Large intestine (tissue), 3 donors: ENCODE measurements at regions not wholly inside any gene's neighbourhood (a gene's known extent, or its start where the extent isn't known, plus 50 kb on each side); places are given as distances from the start of the nearest gene placed in this dataset.

Source experiments
- DNase-seq, 2 donors: peaks; one replicate each; pipeline versions ENCODE4 v3.0.0 to v3.0.0-alpha.2; 2013
- H3K27ac ChIP-seq: one replicate; pipeline ENCODE4 v1.5.1; 2013; ENCODE audit warnings: low read length
- H3K27me3 ChIP-seq: 2 replicates; pipeline ENCODE4 v1.6.1; 2013; ENCODE audit warnings: low read length; ENCODE audit not compliant: control insufficient read depth, insufficient read depth
- H3K36me3 ChIP-seq: 2 replicates; pipeline ENCODE4 v1.6.1; 2013; ENCODE audit warnings: low read length; ENCODE audit not compliant: control insufficient read depth, insufficient read depth
- H3K4me1 ChIP-seq: one replicate; pipeline ENCODE4 v1.6.1; 2013; ENCODE audit warnings: low read length; ENCODE audit not compliant: control insufficient read depth, insufficient read depth
- H3K4me3 ChIP-seq: one replicate; pipeline ENCODE4 v1.5.1; 2013; ENCODE audit warnings: low read length
- H3K9me3 ChIP-seq: one replicate; pipeline ENCODE4 v1.6.1; 2013; ENCODE audit warnings: mild to moderate bottlenecking, low read depth, low read length, moderate library complexity; ENCODE audit not compliant: control insufficient read depth
- WGBS: methylation state at CpG from one replicate; pipeline ENCODE4 v1.1.5; 2013; ENCODE audit warnings: low lambda C conversion rate; ENCODE audit not compliant: insufficient coverage; 5-methylcytosine and 5-hydroxymethylcytosine counted together

DNA sequence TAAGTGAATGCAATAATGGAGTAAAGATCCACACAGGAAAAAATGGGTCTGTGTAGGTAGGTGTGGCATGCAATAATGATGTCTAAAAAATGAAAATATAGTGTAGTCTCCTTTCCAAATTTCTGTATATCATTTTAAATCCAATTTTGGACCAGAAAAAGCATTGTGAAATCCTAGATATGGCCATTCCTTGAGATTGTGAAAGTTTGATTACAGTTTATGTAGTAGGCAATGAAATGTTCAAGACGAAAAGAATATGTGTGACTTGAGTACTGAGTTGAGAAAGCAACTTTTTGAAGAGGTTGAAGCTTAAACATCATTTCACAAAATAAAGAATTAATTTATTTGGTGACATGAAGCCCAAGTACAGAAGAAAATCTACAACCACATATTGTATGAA is 698.7 kb downstream of the EPHA3 start:
- no peaks in the 10 kb centered on the region for H3K9me3 ChIP-seq
- WGBS, result no CpG with 5 or more reads among the region's 1 CpG
- no peak overlapping the region for H3K4me3 ChIP-seq
- no peak overlapping the region for H3K27ac ChIP-seq
- no peak for DNase-seq
- H3K4me1 ChIP-seq, result no peaks in the 10 kb centered on the region
- no peaks in the 10 kb centered on the region for H3K36me3 ChIP-seq
- H3K27me3 ChIP-seq, result no peaks in the 10 kb centered on the region

DNA sequence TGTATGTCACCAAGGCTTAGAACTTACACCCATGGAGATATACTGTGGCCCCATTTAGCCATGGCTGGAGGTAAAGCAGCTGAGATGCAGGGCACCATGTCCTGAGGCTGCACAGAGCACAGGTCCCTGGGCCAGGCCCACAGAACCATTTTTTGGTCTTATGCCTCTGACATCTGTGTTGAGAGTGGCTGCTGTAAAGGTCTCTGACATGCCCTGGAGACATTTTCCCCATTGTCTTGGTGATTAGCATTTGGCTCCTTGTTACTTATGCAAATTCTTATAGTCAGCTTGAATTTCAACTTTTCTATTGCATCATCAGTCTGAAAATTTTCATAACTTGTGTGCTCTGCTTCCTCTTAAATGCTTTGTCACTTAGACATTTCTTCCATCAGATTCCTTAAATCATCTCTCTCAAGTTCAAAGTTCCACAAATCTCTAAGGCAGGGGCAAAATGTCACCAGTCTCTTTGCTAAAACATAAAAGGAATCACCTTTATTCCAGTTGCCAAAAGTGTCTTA is 701.3 kb downstream of the EPHA3 start:
- Histone ChIP-seq H3K27me3 (no peaks in the 10 kb centered on the region), H3K36me3 (no peaks in the 10 kb centered on the region), H3K9me3 (no peaks in the 10 kb centered on the region), H3K4me1 (no peaks in the 10 kb centered on the region), H3K4me3 (no peak overlapping the region), H3K27ac (no peak overlapping the region)
- DNase-seq, result no peak

GRCh38 chr3:89813500-89813899 is 706.1 kb downstream of the EPHA3 start:
- Histone ChIP-seq H3K9me3 (peaks cover 4% of the 10 kb centered on the region), H3K36me3 (no peaks in the 10 kb centered on the region), H3K27ac (no peak overlapping the region), H3K4me3 (no peak overlapping the region), H3K4me1 (no peaks in the 10 kb centered on the region), H3K27me3 (no peaks in the 10 kb centered on the region)
- no CpG with 5 or more reads among the region's 1 CpG for WGBS
- DNase-seq, result no peak

DNA sequence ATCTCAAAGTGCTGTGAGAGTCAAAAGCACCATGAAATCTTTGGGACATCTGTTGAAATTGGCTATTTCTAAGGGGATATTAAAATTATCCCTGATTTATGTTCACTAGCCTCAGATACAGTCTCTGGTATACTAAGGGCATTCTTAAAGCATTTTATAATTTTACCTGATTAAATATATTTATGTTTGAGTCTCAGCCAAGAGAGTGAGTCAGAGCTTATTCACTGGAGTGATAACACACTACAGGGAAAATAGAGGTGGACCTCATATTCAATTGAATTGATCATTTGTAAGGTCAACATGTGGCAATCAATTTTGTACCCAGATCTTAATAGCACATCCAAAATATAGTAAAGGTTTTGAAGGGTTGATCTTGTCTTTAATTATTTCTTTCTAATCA is 733.6 kb downstream of the EPHA3 start:
- Histone ChIP-seq H3K27ac (no peak overlapping the region), H3K9me3 (no peaks in the 10 kb centered on the region), H3K36me3 (no peaks in the 10 kb centered on the region), H3K4me1 (no peaks in the 10 kb centered on the region), H3K27me3 (no peaks in the 10 kb centered on the region), H3K4me3 (no peak overlapping the region)
- DNase-seq, result no peak

DNA sequence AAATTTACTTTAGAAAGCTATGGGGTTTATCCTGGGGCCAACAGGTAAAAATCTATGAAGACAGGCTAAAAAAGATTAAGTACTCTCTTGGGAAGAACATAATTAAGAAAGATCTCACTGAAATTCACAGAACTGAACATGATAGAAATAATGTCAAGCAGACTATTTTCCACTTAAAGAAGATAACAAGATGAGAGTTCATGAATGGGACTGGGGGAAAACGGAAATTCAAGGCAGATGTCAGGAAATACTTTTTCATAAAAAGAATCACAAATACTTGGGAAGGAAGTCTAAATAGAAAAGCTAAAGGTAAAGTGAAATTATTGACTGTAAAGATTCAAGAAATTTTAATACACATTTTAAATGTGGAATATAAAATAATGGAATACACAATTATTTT is 737.6 kb downstream of the EPHA3 start:
- H3K9me3 ChIP-seq, result no peaks in the 10 kb centered on the region
- no peaks in the 10 kb centered on the region for H3K27me3 ChIP-seq
- WGBS, result 83% methylated on average over 1 of the region's 1 CpG
- H3K4me3 ChIP-seq, result no peak overlapping the region
- DNase-seq, result no peak
- no peaks in the 10 kb centered on the region for H3K4me1 ChIP-seq
- no peaks in the 10 kb centered on the region for H3K36me3 ChIP-seq
- no peak overlapping the region for H3K27ac ChIP-seq

DNA sequence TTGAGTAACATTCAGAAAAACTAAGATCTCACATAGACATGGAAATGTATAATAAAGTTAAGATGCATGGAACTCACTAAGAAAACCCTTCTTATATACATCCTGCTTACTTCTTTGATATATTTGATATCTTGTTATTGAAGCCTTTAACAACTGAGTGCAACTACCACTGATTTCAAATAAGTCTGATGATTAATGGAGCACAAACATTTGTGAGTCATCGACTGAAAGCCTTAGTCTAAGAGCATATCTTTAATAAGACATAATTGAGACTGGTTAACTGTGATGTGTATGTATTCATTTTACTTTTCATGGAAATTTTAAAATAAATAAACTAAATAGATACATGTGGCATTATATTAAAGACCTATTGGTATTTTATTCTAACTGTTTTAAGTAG is 740.5 kb downstream of the EPHA3 start:
- DNase-seq, result no peak
- Histone ChIP-seq H3K36me3 (no peaks in the 10 kb centered on the region), H3K4me1 (no peaks in the 10 kb centered on the region), H3K9me3 (no peaks in the 10 kb centered on the region), H3K4me3 (no peak overlapping the region), H3K27ac (no peak overlapping the region), H3K27me3 (no peaks in the 10 kb centered on the region)
- 100% methylated on average over 1 of the region's 1 CpG for WGBS

DNA sequence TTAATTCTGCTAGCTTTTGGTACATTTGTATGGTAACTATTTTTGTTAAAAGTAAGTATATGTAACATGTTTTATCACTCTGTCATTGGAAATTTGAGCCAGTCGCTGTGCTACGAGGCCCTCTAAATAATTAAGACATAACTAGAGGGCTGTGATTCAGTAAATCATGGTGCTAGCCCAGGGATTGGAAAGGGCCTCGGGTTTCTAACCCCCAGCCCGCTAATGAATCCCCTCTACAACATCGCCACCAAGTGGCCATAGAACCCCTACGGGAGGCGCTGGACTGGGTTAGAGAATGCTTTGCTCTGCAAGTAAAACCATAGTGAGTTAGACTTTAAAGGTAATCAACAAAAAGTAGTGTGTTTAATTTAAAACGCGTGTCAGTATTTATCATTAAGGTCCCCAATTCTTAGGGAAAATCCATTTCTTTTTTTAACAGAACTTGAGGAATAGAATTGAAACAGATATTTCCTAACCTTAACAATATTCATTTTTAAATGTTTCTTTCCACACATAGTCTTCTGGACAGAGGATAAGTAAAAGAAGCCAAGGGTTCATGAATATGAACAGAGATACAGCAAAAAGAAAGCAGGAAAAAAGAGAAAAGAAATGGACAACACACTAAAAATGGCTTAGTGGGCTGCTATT is 744.7 kb downstream of the EPHA3 start:
- no peak for DNase-seq
- Histone ChIP-seq H3K36me3 (no peaks in the 10 kb centered on the region), H3K27ac (no peak overlapping the region), H3K4me1 (no peaks in the 10 kb centered on the region), H3K27me3 (no peaks in the 10 kb centered on the region), H3K9me3 (no peaks in the 10 kb centered on the region), H3K4me3 (no peak overlapping the region)
- WGBS, result 60% methylated on average over 2 of the region's 9 CpGs

DNA sequence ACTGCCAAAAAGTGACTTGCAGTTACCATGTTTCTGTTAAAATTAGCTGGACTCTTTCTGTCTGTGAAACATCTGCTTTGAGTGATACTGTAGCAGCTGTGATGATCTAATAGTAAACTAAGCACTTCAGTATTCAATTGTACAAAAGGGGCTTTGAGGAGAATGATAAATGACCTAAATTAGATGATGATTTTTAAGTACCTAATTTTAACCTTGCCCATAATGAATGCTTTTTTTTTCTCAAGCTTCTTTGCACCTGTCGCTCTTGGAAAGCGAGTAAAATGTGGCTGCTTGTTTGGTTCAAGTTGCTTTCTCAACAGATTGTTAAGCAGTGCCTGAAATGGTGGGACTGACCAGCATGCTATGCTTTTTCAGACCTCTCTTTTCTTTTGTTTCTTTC is 752.3 kb downstream of the EPHA3 start:
- WGBS, result 73% methylated on average over 2 of the region's 2 CpGs
- Histone ChIP-seq H3K27ac (no peak overlapping the region), H3K36me3 (no peaks in the 10 kb centered on the region), H3K4me3 (no peak overlapping the region), H3K9me3 (no peaks in the 10 kb centered on the region), H3K4me1 (no peaks in the 10 kb centered on the region), H3K27me3 (no peaks in the 10 kb centered on the region)
- DNase-seq, result no peak

- no peak overlapping the region for H3K4me3 ChIP-seq
- H3K9me3 ChIP-seq, result no peaks in the 10 kb centered on the region
- no peaks in the 10 kb centered on the region for H3K36me3 ChIP-seq
- no peak for DNase-seq
- no peaks in the 10 kb centered on the region for H3K4me1 ChIP-seq
- H3K27me3 ChIP-seq, result no peaks in the 10 kb centered on the region
- WGBS, result no CpG with 5 or more reads among the region's 1 CpG
- H3K27ac ChIP-seq, result no peak overlapping the region
Measured at GRCh38 chr3:89867286-89867685, 759.9 kb downstream of the EPHA3 start.

DNA sequence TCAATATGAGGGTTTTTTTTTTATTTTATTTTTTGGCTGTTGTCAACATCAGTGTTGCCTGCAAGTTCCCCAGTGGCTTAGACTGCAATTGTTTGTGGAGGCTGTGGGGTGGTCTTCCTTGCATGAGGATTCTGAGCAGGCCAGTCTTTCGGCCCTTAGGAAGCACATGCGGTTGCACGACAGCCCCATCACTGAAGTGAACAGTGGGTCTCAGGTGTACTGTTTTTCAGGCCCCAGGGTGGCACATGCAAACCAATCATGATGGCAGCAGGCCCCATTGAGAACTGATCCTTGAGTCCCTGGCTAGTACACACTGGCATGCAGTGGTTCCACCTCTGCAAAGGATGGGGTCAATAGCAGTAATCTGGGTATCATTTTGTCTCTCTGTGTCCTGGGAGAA is 768.7 kb downstream of the EPHA3 start:
- Histone ChIP-seq H3K36me3 (no peaks in the 10 kb centered on the region), H3K27me3 (no peaks in the 10 kb centered on the region), H3K4me3 (no peak overlapping the region), H3K4me1 (no peaks in the 10 kb centered on the region), H3K27ac (no peak overlapping the region), H3K9me3 (peaks cover 11% of the 10 kb centered on the region)
- no CpG with 5 or more reads among the region's 3 CpGs for WGBS
- DNase-seq, result no peak

DNA sequence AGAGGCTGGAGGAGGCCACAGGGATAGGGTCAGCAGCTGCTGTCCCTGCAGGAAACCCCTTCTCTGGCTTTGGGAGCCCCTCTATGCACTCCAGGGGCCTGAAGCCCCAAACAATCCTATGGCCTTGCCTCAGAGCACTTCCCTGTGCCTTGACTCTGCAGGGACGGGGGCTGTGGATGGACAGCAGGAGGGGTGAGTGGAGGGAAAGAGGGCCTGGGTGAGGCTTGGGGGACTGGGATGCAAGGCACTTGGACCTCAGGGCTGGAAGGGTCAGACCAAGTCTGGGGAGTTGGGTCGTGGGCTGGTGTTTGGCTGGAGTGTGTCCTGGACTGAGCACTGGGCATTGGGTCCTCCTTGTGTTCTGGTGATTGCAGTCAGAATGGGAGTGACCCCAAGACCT is 769.8 kb downstream of the EPHA3 start:
- Histone ChIP-seq H3K27ac (no peak overlapping the region), H3K4me3 (no peak overlapping the region), H3K4me1 (no peaks in the 10 kb centered on the region), H3K36me3 (no peaks in the 10 kb centered on the region), H3K9me3 (peaks cover 11% of the 10 kb centered on the region), H3K27me3 (no peaks in the 10 kb centered on the region)
- no CpG with 5 or more reads among the region's 2 CpGs for WGBS
- no peak for DNase-seq
